ENCODE measurements at regions not wholly inside any gene's neighbourhood (a gene's known extent, or its start where the extent isn't known, plus 50 kb on each side); places are given as distances from the start of the nearest gene placed in this dataset.
A peak's percentile ranks its signal among the peaks of the same experiment; 100 is the strongest.

DNA sequence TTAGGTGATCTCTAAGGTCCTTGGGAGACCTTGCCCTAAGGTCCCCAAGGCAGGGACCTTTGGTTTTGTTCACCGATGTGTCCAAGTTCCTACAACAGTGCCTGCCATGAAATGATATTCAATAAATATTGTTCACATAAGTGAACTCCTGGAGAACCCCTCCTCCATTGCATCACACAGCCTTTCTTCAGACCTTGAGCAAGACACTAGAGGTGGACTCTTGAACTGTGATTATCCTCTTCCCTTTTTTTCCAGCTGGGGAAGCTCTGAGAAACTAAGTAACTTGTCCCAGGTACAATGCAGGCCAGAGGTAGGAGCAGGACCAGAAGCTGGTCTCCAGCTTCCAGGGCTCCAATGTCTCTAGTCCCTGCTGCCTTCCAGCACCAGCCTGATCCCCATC lies 76.6 kb upstream of the LMO1 start:
- H2BK20ac ChIP-seq (ENCODE audit: low read length), result no peak overlapping the region
- CTCF ChIA-PET (ENCODE audit: partially characterized antibody), result interaction anchor here (0.6 to 5.5 kb wide), 9 partner anchors 11 to 258 kb away, joined by 3 to 95 read pairs (median 3); no protein-coding TSS in a partner anchor

More for the DNA sequence above, 76.6 kb upstream of the LMO1 start:
- WGBS, 2 experiments (ENCODE audit: extremely low coverage in 1 of 2, insufficient coverage in 1 of 2, insufficient read length in 1 of 2, insufficient replicate concordance in 2 of 2, low coverage in 1 of 2, low lambda C conversion rate in 2 of 2, missing lambda C conversion rate in 1 of 2), result 85% methylated on average over 1 of the region's 1 CpG; no CpG with 5 or more reads in 1 of the 2 experiments
- Histone ChIP-seq H4K5ac (ENCODE audit: insufficient read length, low read depth, low read length) (no peak overlapping the region), H3K23me2 (ENCODE audit: low read depth, low read length) (no peaks in the 10 kb centered on the region), H3K4me1 (replicated peaks in 1 of 4; ENCODE audit: control insufficient read depth in 3 of 4, insufficient read depth in 4 of 4, low read length in 3 of 4) (peaks cover 0 to 6% (median 4%) of the 10 kb centered on the region in 4 experiments; a peak in 5 of 7 replicates), H3K9me3 (ENCODE audit: insufficient read depth in 2 of 2, low read depth in 1 of 2, low read length in 1 of 2) (no peaks in the 10 kb centered on the region), H3K4me2 (ENCODE audit: insufficient read depth in 1 of 2, low read depth in 2 of 2, low read length in 2 of 2) (peak overlapping the region in 1 of 2 experiments; percentile 31; a peak in 1 of 4 replicates), H3K23ac (ENCODE audit: insufficient read length) (no peak overlapping the region), H2AFZ (ENCODE audit: low read length) (no peak overlapping the region), H2BK5ac (ENCODE audit: low read depth, low read length) (no peak overlapping the region), H3K4ac (replicated peaks; ENCODE audit: insufficient read length, low read depth, low read length) (no peak overlapping the region), H4K20me1 (replicated peaks in 1 of 2; ENCODE audit: control insufficient read depth in 1 of 2, insufficient read depth in 2 of 2, low read length in 2 of 2) (no peaks in the 10 kb centered on the region), H3K4me3 (ENCODE audit: extremely low read depth in 1 of 4, insufficient read depth in 2 of 4, low read depth in 3 of 4, low read length in 4 of 4) (no peak overlapping the region), H2AK5ac (ENCODE audit: low read depth, low read length) (no peak overlapping the region), H3K27me3 (replicated peaks in 1 of 4; ENCODE audit: control insufficient read depth in 3 of 4, extremely low read depth in 1 of 4, insufficient read depth in 3 of 4, low read length in 3 of 4) (no peaks in the 10 kb centered on the region; a peak in 1 of 7 replicates), H3K36me3 (ENCODE audit: control insufficient read depth in 2 of 4, insufficient read depth in 4 of 4, low read length in 3 of 4) (no peaks in the 10 kb centered on the region), H2BK15ac (ENCODE audit: low read length) (no peak overlapping the region), H3K9ac (replicated peaks in 1 of 4; ENCODE audit: extremely low read depth in 1 of 4, low read depth in 3 of 4, low read length in 3 of 4) (no peak overlapping the region), H3K79me1 (ENCODE audit: low read depth, low read length) (no peaks in the 10 kb centered on the region), H3K56ac (replicated peaks; ENCODE audit: insufficient read length, low read depth, low read length) (no peak overlapping the region), H4K91ac (replicated peaks; ENCODE audit: insufficient read length, low read length) (no peak overlapping the region), H2BK12ac (ENCODE audit: low read depth, low read length) (no peak overlapping the region), H3K14ac (ENCODE audit: insufficient read length) (no peak overlapping the region), H3K18ac (ENCODE audit: extremely low read depth, low read length) (no peak overlapping the region), H2BK120ac (replicated peaks; ENCODE audit: low read depth, low read length) (no peak overlapping the region), H3K27ac (ENCODE audit: low read depth, low read length) (no peak overlapping the region), H3K79me2 (ENCODE audit: control insufficient read depth in 1 of 2, insufficient read depth in 2 of 2, low read length in 2 of 2) (no peaks in the 10 kb centered on the region), H4K8ac (ENCODE audit: extremely low read depth, insufficient read depth, low read length) (no peak overlapping the region)
- POLR2A ChIA-PET (ENCODE audit: partially characterized antibody), result no interaction called here
- TF ChIP-seq KDM5A (IDR thresholded peaks at IDR 0.05; ENCODE audit: low read length), result no peak
- DNase-seq (ENCODE audit: low read depth in 1 of 2, low spot score in 2 of 2) (no peak), FAIRE-seq (no peak)

All from H1 (cell line).